Immature natural killer cell (primary cell): ENCODE measurements at regions not wholly inside any gene's neighbourhood (a gene's known extent, or its start where the extent isn't known, plus 50 kb on each side); places are given as distances from the start of the nearest gene placed in this dataset.
"Not testable (repeated sequence)": the region's sequence is repeated elsewhere in the genome, so short reads cannot be mapped to it uniquely, and the experiment has no call there.

ENCODE experiments used
- DNase-seq, 3 donors: peaks; one replicate each; pipeline ENCODE4 v3.0.0; 2022; ENCODE audit warnings: mixed read lengths in 1 of 3
- H3K27ac Mint-ChIP-seq, 6 donors: one replicate each; pipeline ENCODE4 v1.8.0; 2020; ENCODE audit warnings: mixed read lengths in 6 of 6, mild to moderate bottlenecking in 5 of 6, inconsistent platforms in 4 of 6, moderate library complexity in 3 of 6
- H3K27me3 Mint-ChIP-seq, 3 donors: one replicate each; pipeline ENCODE4 v1.8.0; 2020 to 2021; ENCODE audit warnings: low read depth in 3 of 3, mild to moderate bottlenecking in 3 of 3, mixed read lengths in 3 of 3, moderate library complexity in 3 of 3, inconsistent platforms in 1 of 3
- H3K36me3 Mint-ChIP-seq, 3 donors: one replicate each; pipeline ENCODE4 v1.8.0; 2020; ENCODE audit warnings: mixed read lengths in 3 of 3, inconsistent platforms in 2 of 3, mild to moderate bottlenecking in 2 of 3
- H3K4me1 Mint-ChIP-seq, 2 donors: one replicate each; pipeline ENCODE4 v1.8.0; 2020; ENCODE audit warnings: inconsistent platforms in 2 of 2, mild to moderate bottlenecking in 2 of 2, mixed read lengths in 2 of 2, moderate library complexity in 1 of 2
- H3K4me3 Mint-ChIP-seq, 5 donors: one replicate each; pipeline ENCODE4 v1.8.0; 2020; ENCODE audit warnings: mild to moderate bottlenecking in 5 of 5, mixed read lengths in 5 of 5, inconsistent platforms in 3 of 5, moderate library complexity in 3 of 5
- H3K9me3 Mint-ChIP-seq, 6 donors: one replicate each; pipeline ENCODE4 v1.8.0; 2020; ENCODE audit warnings: mild to moderate bottlenecking in 6 of 6, mixed read lengths in 6 of 6, inconsistent platforms in 4 of 6, moderate library complexity in 3 of 6

DNA sequence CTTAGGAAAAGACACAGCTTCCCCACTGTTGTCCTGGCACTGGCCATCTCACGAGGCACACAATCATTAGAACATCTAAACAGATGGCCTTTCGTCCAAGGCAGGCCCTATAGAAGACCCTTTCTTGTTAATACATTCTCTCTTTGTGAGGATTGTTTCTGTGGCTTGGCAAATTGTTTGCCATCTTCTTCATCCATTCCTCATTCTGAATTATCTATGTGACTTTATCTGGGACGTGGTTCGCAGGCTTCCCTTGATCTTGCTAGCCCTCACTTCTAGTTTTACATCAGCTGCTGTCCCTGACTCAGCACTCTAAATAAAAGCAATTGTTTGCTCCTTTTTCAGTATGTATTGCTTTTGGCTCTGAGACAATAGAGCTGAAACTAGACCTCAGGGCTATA lies 101.1 kb upstream of the ZC3H11B start:
- Mint-ChIP-seq H3K27me3 (peaks cover 0 to 3% (median 0%) of the 10 kb centered on the region in 3 donors), H3K4me3 (no peak overlapping the region), H3K4me1 (no peaks in the 10 kb centered on the region), H3K36me3 (no peaks in the 10 kb centered on the region), H3K27ac (no peak overlapping the region), H3K9me3 (peaks cover 2 to 18% (median 7%) of the 10 kb centered on the region in 6 donors)
- no peak for DNase-seq

DNA sequence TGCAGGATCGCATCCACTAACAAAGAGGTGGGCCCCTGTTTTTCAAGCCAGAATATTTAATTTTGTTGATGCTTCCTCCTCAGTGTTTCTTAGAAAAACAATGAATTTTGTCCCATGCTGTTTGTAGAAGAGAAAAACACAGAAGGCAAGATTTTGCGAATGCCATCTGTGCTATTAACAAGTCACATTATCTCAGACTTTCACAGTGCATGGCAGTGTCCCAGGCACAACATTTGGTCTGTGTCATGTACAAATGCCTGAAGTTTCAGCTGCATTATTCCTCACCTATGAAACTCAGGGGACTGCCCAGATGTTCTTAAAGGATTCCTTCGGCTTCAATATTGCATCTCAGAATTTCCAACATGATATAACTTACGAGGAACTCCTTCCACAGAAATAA lies 99.6 kb upstream of the ZC3H11B start:
- Mint-ChIP-seq H3K4me1 (no peaks in the 10 kb centered on the region), H3K27ac (no peak overlapping the region), H3K36me3 (no peaks in the 10 kb centered on the region), H3K27me3 (peaks cover 0 to 3% (median 0%) of the 10 kb centered on the region in 3 donors), H3K9me3 (peaks cover 2 to 14% (median 4%) of the 10 kb centered on the region in 6 donors), H3K4me3 (no peak overlapping the region)
- DNase-seq, result no peak

DNA sequence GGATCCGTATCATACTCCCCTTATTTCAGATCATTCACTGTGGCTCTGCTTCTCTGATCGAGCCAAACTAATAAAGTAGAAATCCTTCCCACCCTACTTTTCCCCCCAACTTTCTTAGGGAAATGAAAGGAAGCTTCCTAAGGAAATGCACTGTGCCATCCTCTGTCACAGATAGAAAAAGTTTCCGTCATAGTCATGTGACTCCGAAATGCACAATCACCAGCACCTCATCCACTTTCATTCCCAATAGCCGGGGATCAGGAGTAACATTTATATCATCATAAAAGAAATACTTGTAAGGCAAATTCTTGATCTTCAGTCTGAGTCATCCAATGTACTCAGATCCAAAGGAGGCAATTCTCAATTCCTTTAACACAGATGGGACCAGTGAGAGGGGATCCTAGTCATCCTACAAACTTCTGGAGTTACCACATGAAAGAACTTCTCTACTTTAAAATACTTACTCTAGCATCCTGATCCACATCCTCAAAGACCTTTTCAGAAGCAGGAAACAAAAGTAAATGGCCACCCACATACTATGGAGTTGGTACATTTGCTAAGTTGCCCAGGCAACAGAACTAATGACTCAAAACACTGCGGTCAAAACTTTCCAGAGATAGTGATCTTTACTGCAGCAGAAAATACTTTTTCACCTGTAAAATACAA lies 97.8 kb upstream of the ZC3H11B start:
- Mint-ChIP-seq H3K4me1 (no peaks in the 10 kb centered on the region), H3K36me3 (no peaks in the 10 kb centered on the region), H3K27ac (no peak overlapping the region), H3K4me3 (no peak overlapping the region), H3K9me3 (peaks cover 2 to 19% (median 6%) of the 10 kb centered on the region in 6 donors), H3K27me3 (peaks cover 0 to 3% (median 0%) of the 10 kb centered on the region in 3 donors)
- DNase-seq, result no peak

DNA sequence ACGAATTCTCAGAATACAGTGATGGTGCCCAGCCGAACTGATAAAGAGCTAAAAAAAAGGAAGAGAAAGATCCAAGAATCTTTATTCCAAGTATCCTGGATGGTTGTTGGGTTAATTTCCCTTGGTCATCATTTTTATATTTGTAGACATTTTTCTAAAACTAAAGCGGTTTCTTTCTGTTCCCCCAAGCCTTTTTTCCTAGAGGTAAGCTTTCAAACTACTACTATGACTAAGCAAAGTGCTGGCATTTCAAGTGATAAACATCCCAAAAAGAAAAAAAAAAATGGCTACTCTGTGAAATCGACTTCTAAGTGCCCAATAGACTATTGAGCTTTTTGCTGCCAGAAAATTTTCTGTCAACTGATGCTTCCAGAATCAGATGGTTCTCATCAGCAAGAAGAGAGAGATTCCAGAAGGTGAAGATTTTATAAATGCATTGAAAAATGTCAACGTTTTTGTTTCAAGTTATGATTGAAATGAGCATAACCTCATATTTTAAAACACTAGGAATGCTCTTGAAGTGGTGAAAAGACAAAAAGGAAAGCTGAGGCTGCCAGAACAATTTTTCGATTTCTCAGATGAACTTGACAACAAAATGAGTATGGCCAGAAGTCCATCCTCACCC lies 96.1 kb upstream of the ZC3H11B start:
- H3K9me3 Mint-ChIP-seq, result peaks cover 0 to 19% (median 5%) of the 10 kb centered on the region in 6 donors
- H3K27ac Mint-ChIP-seq, result no peak overlapping the region
- no peak overlapping the region for H3K4me3 Mint-ChIP-seq
- H3K4me1 Mint-ChIP-seq, result no peaks in the 10 kb centered on the region
- DNase-seq, result no peak
- no peaks in the 10 kb centered on the region for H3K36me3 Mint-ChIP-seq
- H3K27me3 Mint-ChIP-seq, result peaks cover 0 to 3% (median 0%) of the 10 kb centered on the region in 3 donors

DNA sequence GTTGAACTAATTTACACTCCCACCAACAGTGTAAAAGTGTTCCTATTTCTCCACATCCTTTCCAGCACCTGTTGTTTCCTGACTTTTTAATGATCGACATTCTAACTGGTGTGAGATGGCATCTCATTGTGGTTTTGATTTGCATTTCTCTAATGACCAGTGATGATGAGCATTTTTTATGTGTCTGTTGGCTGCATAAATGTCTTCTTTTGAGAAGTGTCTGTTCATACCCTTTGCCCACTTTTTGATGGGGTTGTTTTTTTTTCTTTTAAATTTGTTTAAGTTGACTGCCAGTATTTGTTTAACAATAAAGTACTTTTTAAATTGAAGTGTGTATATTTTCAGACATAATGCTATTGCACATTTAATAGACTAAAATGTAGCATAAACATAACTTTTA lies 95.0 kb upstream of the ZC3H11B start:
- H3K9me3 Mint-ChIP-seq, result peaks cover 0 to 19% (median 5%) of the 10 kb centered on the region in 6 donors
- H3K27me3 Mint-ChIP-seq, H3K27ac Mint-ChIP-seq, DNase-seq, H3K4me3 Mint-ChIP-seq, H3K4me1 Mint-ChIP-seq, H3K36me3 Mint-ChIP-seq: not testable (repeated sequence)

DNA sequence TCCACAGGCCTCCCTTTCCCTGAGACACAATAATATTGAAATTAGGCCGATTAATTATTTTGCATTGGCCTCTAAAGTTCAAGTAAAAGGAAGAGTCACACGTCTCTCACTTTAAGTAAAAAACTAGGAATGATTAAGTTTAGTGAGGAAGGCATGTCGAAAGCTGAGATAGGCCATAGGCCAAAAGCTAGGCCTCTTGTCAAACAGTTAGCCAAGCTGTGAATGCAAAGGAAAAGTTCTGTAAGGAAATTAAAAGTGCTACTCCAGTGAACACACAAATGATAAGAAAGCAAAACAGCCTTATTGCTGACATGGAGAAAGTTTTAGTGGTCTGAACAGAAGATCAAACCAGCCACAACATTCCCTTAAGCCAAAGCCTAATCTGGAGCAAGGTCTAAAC lies 91.4 kb upstream of the ZC3H11B start:
- DNase-seq, H3K27ac Mint-ChIP-seq, H3K36me3 Mint-ChIP-seq, H3K4me3 Mint-ChIP-seq, H3K4me1 Mint-ChIP-seq, H3K9me3 Mint-ChIP-seq, H3K27me3 Mint-ChIP-seq: not testable (repeated sequence)

DNA sequence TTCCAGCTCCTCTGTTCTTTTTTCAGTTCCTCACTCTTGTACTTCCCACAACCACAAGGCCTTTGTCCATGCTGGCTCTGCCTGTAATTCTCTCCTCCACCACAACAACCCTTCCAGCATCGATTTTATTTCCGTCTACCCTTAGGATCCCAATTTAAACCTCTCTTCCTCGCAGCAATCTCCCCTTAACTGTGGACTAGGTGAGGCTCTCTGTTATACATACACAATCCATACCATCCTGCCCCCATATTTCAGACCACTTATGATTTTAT lies 90.4 kb upstream of the ZC3H11B start:
- Mint-ChIP-seq H3K9me3 (peaks cover 3 to 8% (median 5%) of the 10 kb centered on the region in 6 donors), H3K27ac (no peak overlapping the region), H3K27me3 (peaks cover 0 to 3% (median 0%) of the 10 kb centered on the region in 3 donors), H3K36me3 (no peaks in the 10 kb centered on the region), H3K4me1 (no peaks in the 10 kb centered on the region), H3K4me3 (no peak overlapping the region)
- no peak for DNase-seq

DNA sequence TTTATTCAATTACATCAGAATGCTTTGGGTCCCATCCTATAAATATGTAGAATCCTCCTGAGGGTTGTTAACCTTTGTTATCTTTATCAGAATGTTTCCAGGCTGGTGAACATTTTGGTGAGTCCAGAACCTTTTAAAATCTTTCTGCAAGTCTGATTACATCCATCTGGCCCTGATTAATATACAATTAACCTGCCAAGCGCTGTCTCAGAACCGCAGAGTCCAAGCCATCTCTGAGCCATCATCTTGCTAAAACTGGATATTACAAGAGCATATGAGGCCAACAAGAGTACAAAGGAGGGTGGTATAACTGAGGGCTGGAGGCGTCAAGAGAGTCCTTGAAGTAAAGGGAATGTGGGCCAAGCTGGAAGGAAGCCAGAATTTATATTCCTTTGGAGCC lies 88.6 kb upstream of the ZC3H11B start:
- no peaks in the 10 kb centered on the region for H3K4me1 Mint-ChIP-seq
- H3K4me3 Mint-ChIP-seq, result no peak overlapping the region
- H3K27me3 Mint-ChIP-seq, result peaks cover 0 to 3% (median 0%) of the 10 kb centered on the region in 3 donors
- H3K36me3 Mint-ChIP-seq, result no peaks in the 10 kb centered on the region
- no peak for DNase-seq
- H3K27ac Mint-ChIP-seq, result no peak overlapping the region
- peaks cover 3 to 8% (median 5%) of the 10 kb centered on the region in 6 donors for H3K9me3 Mint-ChIP-seq

DNA sequence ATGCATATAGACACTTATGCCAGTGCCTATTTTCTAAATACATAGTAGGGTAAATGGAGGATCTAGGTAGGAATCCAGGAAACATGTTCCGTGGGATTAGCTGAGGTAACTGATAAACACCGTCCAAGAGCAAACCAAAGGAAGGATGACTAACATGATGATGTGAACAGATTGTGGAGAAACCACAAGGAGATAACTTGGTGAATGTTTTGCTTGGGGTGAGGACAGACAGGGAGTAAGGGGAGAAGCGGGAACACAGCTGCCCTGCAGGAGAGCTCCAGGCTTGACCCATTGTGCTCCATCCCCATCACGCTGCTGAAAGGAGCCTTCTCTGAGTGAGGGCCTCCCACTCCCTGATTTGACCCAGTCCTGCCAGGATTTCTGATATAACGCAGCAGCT lies 87.0 kb upstream of the ZC3H11B start:
- no peaks in the 10 kb centered on the region for H3K36me3 Mint-ChIP-seq
- DNase-seq, result no peak
- peaks cover 0 to 3% (median 0%) of the 10 kb centered on the region in 3 donors for H3K27me3 Mint-ChIP-seq
- no peaks in the 10 kb centered on the region for H3K4me1 Mint-ChIP-seq
- peaks cover 0 to 6% (median 3%) of the 10 kb centered on the region in 6 donors for H3K9me3 Mint-ChIP-seq
- H3K27ac Mint-ChIP-seq, result no peak overlapping the region
- H3K4me3 Mint-ChIP-seq, result no peak overlapping the region

DNA sequence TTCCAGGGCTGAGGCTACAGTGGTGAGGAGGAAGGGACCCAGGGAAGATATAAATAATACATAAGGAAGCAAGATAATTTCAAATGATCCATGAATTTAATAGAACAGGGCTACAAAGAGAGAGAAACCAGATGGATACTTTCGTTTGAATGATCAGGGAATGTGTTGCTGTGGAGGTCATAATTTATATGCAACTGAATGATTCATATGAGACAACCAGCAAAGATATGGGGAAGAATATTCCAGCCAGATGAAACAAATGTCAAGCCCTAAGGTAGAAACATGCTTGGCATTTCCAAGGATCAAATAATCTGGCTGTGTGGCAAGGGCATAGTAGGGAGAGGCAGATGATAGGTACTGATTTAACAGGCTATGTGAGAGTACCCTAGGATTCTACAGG lies 84.8 kb upstream of the ZC3H11B start:
- no peak overlapping the region for H3K4me3 Mint-ChIP-seq

DNA sequence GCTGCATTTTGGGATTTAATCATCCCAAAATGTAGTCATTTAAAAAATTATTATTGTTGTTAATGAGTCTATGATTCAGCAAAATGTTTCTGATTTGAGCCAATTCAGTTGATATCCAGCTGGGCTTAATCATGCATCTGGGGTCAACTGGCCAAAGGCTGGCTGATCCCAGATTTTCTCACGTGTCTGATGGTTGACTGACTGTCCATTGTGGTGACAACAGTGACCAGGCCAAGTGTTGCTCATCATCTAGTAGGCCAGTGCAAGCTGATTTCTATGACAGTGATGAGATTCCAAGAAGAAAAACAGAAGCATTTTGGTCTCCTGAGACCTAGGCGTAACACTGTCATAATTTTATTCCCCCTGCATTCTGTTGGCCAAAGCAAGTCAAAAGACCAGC lies 80.1 kb upstream of the ZC3H11B start:
- H3K4me1 Mint-ChIP-seq, result no peaks in the 10 kb centered on the region
- no peaks in the 10 kb centered on the region for H3K27me3 Mint-ChIP-seq
- H3K4me3 Mint-ChIP-seq, result no peak overlapping the region
- no peak overlapping the region for H3K27ac Mint-ChIP-seq
- H3K9me3 Mint-ChIP-seq, result peaks cover 3 to 11% (median 5%) of the 10 kb centered on the region in 6 donors
- no peak for DNase-seq
- H3K36me3 Mint-ChIP-seq, result no peaks in the 10 kb centered on the region

More for the DNA sequence above, 84.8 kb upstream of the ZC3H11B start:
- DNase-seq, result no peak
- Mint-ChIP-seq H3K36me3 (no peaks in the 10 kb centered on the region), H3K4me1 (no peaks in the 10 kb centered on the region), H3K9me3 (peaks cover 0 to 10% (median 5%) of the 10 kb centered on the region in 6 donors), H3K27ac (no peak overlapping the region), H3K27me3 (peaks cover 0 to 3% (median 0%) of the 10 kb centered on the region in 3 donors)

DNA sequence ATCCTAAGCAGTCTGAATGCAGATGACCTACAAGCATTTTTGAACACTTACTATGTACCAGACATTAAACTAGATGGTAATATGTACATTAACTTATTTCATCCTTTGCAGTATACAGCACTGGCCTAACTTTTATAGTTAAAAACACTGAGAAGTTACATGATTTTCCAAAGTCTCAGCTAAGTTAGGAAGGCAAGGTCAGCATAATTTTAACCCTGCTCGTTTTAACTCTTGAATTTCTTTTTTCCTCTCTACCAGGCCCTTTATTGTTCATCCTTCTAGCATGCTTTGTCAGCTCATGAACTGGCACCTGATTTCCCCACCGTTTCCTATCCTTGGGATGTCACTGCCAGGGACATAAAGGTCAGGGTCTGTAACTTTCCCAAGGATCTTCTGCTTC lies 76.9 kb upstream of the ZC3H11B start:
- Mint-ChIP-seq H3K27ac (no peak overlapping the region), H3K36me3 (no peaks in the 10 kb centered on the region), H3K9me3 (peaks cover 0 to 9% (median 5%) of the 10 kb centered on the region in 6 donors), H3K4me3 (no peak overlapping the region), H3K4me1 (no peaks in the 10 kb centered on the region), H3K27me3 (no peaks in the 10 kb centered on the region)
- no peak for DNase-seq

DNA sequence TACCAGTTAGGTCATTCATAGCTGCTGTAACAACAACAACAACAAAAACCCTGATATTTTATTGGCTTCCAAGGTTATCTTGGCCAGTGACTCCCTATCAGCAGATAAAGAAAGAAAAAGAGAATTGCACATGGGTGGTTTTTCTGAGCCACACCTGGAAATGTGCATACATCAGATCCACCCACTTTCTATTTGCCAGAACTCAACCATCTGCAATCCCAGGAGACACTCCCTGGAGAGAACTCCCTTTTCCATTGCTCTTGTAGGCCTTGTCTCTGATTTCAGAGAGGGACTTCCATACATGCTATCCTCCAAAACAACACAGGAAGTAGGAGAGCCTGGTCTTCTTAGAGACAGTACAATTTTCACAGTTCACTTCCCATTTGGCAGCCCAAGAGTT lies 74.9 kb upstream of the ZC3H11B start:
- H3K27ac Mint-ChIP-seq, result no peak overlapping the region
- DNase-seq, result no peak
- no peaks in the 10 kb centered on the region for H3K36me3 Mint-ChIP-seq
- H3K4me3 Mint-ChIP-seq, result no peak overlapping the region
- no peaks in the 10 kb centered on the region for H3K27me3 Mint-ChIP-seq
- peaks cover 0 to 5% (median 4%) of the 10 kb centered on the region in 6 donors for H3K9me3 Mint-ChIP-seq
- H3K4me1 Mint-ChIP-seq, result no peaks in the 10 kb centered on the region

DNA sequence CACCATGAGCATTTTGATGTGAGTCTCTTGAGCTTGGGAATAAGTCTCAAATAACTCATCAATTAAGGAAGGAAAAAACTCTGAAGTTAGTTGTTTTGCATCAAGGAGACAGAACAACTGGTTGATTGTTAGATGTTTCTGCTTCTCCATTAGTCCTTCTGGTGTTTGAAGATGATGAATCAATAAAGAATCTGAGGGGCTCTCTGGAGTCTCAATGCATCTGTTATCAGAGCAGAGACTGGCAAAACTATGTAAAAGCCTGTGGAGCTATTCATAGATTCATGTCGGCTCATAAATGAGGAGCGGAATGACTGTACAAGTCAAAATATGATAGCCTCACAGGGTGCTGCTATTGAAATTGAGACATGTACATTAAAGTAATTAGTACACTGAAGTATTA lies 73.3 kb upstream of the ZC3H11B start:
- DNase-seq, result no peak
- Mint-ChIP-seq H3K27me3 (no peaks in the 10 kb centered on the region), H3K36me3 (no peaks in the 10 kb centered on the region), H3K4me3 (no peak overlapping the region), H3K9me3 (peaks cover 0 to 5% (median 4%) of the 10 kb centered on the region in 6 donors), H3K27ac (no peak overlapping the region), H3K4me1 (no peaks in the 10 kb centered on the region)

DNA sequence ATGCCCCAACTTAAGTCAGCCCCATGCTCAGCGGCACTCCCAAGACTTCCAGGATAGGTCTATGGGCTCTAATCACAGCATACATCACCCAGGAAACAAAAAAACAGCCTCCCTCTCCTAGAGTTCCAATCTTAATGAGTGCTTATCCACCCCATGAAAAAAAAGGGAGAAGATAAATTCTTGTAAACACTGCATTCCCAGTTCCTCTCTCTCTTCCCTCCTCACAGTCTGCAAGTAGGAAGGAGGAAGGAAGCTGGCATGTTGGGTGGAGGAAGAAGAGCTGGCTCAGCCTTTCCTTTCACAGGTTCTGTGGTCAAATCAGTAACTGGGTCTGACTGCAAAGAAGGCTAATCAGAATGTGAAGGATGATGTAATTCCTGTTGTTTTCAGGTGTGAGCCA lies 69.9 kb upstream of the ZC3H11B start:
- H3K27me3 Mint-ChIP-seq, result no peaks in the 10 kb centered on the region
- no peaks in the 10 kb centered on the region for H3K4me1 Mint-ChIP-seq
- H3K36me3 Mint-ChIP-seq, result no peaks in the 10 kb centered on the region
- no peak overlapping the region for H3K4me3 Mint-ChIP-seq
- H3K9me3 Mint-ChIP-seq, result peaks cover 0 to 7% (median 0%) of the 10 kb centered on the region in 6 donors
- DNase-seq, result no peak
- H3K27ac Mint-ChIP-seq, result no peak overlapping the region
